ENCODE measurements at regions not wholly inside any gene's neighbourhood (a gene's known extent, or its start where the extent isn't known, plus 50 kb on each side); places are given as distances from the start of the nearest gene placed in this dataset.
"Not testable (repeated sequence)": the region's sequence is repeated elsewhere in the genome, so short reads cannot be mapped to it uniquely, and the experiment has no call there.

GRCh38 chr1:234915924-234916675, 212.5 kb downstream of the TOMM20 start:
- peak; percentile 60 for DNase-seq

- DNase-seq, result no peak
Observed at GRCh38 chr1:234914606-234915290, 213.9 kb downstream of the TOMM20 start.

- DNase-seq, result no peak
Observed at GRCh38 chr1:234913771-234914170, 214.9 kb downstream of the TOMM20 start.

GRCh38 chr1:234913278-234913649, 215.4 kb downstream of the TOMM20 start:
- no peak for DNase-seq

- no peak for DNase-seq
Observed at GRCh38 chr1:234912548-234913277, 215.9 kb downstream of the TOMM20 start.

- no peak for DNase-seq
Observed at GRCh38 chr1:234911787-234912186, 216.8 kb downstream of the TOMM20 start.

GRCh38 chr1:234911136-234911535, 217.5 kb downstream of the TOMM20 start:
- not testable (repeated sequence) for DNase-seq

GRCh38 chr1:234909851-234910250, 218.8 kb downstream of the TOMM20 start:
- no peak for DNase-seq

GRCh38 chr1:234909307-234909810, 219.3 kb downstream of the TOMM20 start:
- DNase-seq, result no peak

- no peak for DNase-seq
Observed at GRCh38 chr1:234908571-234908970, 220.1 kb downstream of the TOMM20 start.

- DNase-seq, result no peak
Observed at GRCh38 chr1:234907940-234908405, 220.7 kb downstream of the TOMM20 start.

- no peak for DNase-seq
Observed at GRCh38 chr1:234907208-234907939, 221.3 kb downstream of the TOMM20 start.

- DNase-seq, result no peak
Observed at GRCh38 chr1:234906654-234907053, 222.0 kb downstream of the TOMM20 start.

GRCh38 chr1:234902774-234903547, 225.7 kb downstream of the TOMM20 start:
- no peak for DNase-seq

GRCh38 chr1:234901491-234902049, 227.1 kb downstream of the TOMM20 start:
- no peak for DNase-seq

GRCh38 chr1:234900595-234900994, 228.0 kb downstream of the TOMM20 start:
- no peak for DNase-seq

GRCh38 chr1:234899730-234900072, 228.9 kb downstream of the TOMM20 start:
- DNase-seq, result no peak

- DNase-seq, result no peak
Observed at GRCh38 chr1:234899041-234899729, 229.5 kb downstream of the TOMM20 start.

GRCh38 chr1:234898455-234899033, 230.1 kb downstream of the TOMM20 start:
- DNase-seq, result no peak

- no peak for DNase-seq
Observed at GRCh38 chr1:234897754-234898454, 230.7 kb downstream of the TOMM20 start.
